Left colon (tissue), 2 donors: ENCODE measurements at regions not wholly inside any gene's neighbourhood (a gene's known extent, or its start where the extent isn't known, plus 50 kb on each side); places are given as distances from the start of the nearest gene placed in this dataset.

ENCODE experiments used
- ATAC-seq: fragments of 200-7000 bp; cut with Tn5 transposase; one replicate; pipeline ENCODE4 v1.9.1; 2020; ENCODE audit warnings: mild to moderate bottlenecking, moderate library complexity
- DNase-seq, 2 donors: peaks; one replicate each; pipeline ENCODE4 v3.0.0-alpha.2; 2020
- intact Hi-C, 2 donors: fragments of 100-400 bp; cut with DNase I in 1 of 2; cut with micrococcal nuclease in 1 of 2; formaldehyde crosslinking; loops; one replicate each; pipeline versions ENCODE4 v1.11.2 to v1.14.0; 2022; cut with DNase I, micrococcal nuclease
- donor health status: DM: no; HTN: no; CAD: no.
- donor health status: DM: yes; HTN: yes; CAD: no.

- DNase-seq (no peak), ATAC-seq (no peak)
- intact Hi-C loops = no loop called here
Observed at GRCh38 chr21:36552434-36552785, 72.5 kb upstream of the CLDN14 start.

- DNase-seq (no peak), ATAC-seq (no peak)
- intact Hi-C loops = no loop called here
Observed at GRCh38 chr21:36553406-36553805, 73.5 kb upstream of the CLDN14 start.

DNA sequence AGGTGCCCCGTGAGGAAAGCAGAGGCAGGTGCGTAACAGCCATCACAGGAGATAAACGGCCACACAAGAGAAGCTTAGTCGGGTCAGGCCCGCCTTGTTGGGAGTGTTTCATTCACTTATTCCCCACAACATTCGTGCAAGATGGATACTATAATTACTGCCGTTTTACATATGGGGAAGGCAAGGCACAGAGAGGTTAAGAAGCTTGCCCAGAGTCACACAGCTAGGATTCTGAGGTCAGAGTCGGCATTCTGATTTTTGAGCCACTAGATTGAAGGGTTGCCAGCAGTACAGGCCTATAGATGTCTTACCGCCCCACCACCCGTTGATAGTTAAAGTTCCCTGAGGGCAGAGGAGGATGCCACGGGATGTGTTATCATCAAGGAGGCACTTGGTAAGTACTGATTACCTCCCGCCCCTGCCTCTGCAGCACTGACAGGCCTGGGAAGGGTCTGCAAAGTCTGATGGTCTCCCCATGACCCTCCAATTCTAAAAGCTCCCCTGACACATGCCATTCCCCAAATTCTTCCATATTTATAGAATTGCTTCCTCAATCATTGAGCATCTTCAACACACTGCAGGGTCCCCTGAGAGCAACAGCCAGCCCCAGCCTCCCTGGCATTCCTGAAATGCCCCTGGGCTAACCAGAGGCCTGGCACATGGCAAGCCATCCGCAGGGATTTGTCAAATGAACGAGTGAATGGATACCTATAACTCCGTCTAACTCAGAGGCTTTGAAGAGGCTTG, 74.7 kb upstream of the CLDN14 start:
- intact Hi-C loops = no loop called here
- no peak for ATAC-seq
- DNase-seq = no peak

DNA sequence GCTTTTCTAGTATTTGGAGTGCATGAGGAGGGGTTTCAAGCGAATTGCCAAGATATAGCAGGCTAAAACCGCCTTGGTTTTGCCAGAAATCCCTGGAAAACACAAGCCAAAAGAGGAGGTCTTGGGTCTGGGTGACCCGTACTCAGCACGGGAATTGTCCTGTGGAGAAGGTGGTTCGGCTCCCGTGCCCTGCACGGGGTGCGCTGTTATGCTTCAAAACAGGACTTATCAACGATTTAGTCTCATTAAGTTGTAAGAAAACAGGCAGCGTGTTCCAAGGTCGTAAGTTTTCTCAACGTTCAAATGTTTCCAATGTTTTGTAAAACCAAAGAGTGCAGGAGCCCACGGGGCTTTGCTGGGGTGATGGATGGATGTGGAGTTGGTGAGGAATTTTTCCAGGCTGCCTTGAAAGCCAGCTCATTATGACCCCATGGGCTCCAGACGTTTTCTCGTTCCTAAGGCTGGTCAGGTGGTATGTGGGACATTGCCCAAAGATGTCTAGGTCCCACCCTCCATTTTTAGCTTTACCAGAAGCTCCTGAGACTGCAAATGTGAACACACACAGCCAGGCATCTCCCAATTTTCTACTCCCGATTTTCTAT, 75.4 kb upstream of the CLDN14 start:
- intact Hi-C loops = no loop called here
- ATAC-seq = no peak
- no peak for DNase-seq

- DNase-seq (no peak), ATAC-seq (no peak)
- intact Hi-C loops = no loop called here
Observed at GRCh38 chr21:36557316-36557715, 77.4 kb upstream of the CLDN14 start.

- ATAC-seq (no peak), DNase-seq (no peak)
- intact Hi-C loops = no loop called here
Observed at GRCh38 chr21:36560933-36561575, 81.1 kb upstream of the CLDN14 start.

GRCh38 chr21:36563341-36563926, 83.5 kb upstream of the CLDN14 start:
- intact Hi-C loops = no loop called here
- ATAC-seq (no peak), DNase-seq (no peak)

DNA sequence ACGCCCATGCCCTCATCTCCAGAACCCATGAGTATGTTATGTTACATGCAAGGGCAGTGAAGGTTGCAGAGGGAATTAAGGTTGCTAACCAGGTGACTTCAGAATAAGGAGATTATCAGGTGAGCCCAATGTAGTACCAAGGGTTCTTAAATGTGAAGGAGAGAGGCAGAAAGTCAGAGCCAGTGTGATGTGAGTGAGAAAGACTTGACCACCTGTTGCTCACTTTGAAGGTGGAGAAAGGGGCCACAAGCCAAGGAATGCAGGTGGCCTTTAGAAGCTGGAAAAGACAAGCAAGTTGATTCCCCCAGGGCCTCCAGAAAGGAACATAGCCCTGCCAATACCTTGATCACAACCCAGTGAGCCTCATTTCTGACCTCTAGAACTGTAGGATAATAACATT, 84.7 kb upstream of the CLDN14 start:
- DNase-seq (no peak), ATAC-seq (no peak)
- intact Hi-C loops = no loop called here

GRCh38 chr21:36565540-36565939, 85.6 kb upstream of the CLDN14 start:
- intact Hi-C loops = no loop called here
- no peak for DNase-seq
- ATAC-seq = no peak

GRCh38 chr21:36566644-36567043, 86.7 kb upstream of the CLDN14 start:
- ATAC-seq (no peak), DNase-seq (no peak)
- intact Hi-C loops = no loop called here

- intact Hi-C loops = no loop called here
- ATAC-seq (no peak), DNase-seq (no peak)
Observed at GRCh38 chr21:36567216-36567885, 87.4 kb upstream of the CLDN14 start.

GRCh38 chr21:36569511-36569910, 89.6 kb upstream of the CLDN14 start:
- DNase-seq (no peak), ATAC-seq (no peak)
- intact Hi-C loops = no loop called here

GRCh38 chr21:36571556-36571955, 91.6 kb upstream of the CLDN14 start:
- ATAC-seq (no peak), DNase-seq (no peak)
- intact Hi-C loops = no loop called here

DNA sequence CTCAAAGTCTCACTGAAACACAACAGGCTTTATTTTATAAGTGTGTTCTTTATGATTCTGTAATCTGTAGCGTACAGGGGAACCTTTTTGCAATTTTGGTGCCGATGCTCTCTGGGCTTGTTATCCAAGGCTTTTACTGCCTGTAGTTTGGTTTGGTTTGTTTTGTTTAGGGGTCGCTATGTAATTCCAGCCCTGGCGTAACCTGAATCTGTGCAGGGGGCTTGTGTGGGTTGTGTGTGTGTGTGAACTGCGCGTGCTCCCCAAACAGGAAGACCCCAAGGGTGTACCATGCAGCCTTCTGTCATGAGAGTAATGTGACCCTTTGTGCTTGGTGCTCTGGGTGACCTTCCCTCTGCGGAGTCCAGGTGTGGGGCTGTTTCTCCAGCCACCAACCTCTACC, 92.1 kb upstream of the CLDN14 start:
- intact Hi-C loops = no loop called here
- DNase-seq (no peak), ATAC-seq (no peak)

DNA sequence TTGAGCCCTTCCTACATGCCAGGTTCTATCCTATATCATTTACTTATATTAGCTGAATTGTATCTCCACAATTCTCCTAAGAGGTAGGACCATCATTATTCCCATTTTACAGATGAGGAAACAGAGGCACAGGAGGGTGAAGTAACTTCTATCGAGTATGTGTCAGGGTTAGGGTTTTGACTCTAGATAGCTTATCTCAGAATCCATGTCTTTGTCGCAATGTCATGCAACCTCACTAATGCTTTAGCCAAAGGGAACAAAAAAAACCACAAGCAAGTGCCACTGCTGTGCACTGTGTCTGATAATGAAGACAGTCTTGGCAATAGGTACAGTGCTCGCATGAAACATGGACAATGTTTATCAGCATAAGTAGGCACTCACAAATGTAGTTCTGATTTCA, 95.4 kb upstream of the CLDN14 start:
- ATAC-seq (no peak), DNase-seq (no peak)
- intact Hi-C loops = no loop called here

DNA sequence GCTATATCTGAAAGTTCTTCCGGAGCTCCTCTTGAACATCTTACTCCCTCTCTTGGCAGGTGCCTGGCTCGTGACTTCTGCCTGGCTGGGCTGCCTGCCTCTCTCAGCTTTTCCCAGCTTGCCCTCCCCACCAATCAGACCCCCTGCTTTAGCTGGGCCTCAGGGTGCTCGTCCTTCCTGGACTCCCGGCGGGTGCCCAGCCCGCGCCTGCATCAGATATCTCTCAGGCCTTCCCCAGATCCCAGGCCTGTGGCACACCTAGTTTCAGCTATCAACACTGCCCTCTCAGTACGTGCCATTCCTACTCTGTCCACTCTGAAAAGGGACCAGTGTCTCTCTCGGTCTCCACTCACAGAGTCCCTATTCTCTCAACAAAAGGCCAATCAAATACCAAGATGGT, 96.5 kb upstream of the CLDN14 start:
- no peak for DNase-seq
- intact Hi-C loops = no loop called here
- ATAC-seq = no peak

DNA sequence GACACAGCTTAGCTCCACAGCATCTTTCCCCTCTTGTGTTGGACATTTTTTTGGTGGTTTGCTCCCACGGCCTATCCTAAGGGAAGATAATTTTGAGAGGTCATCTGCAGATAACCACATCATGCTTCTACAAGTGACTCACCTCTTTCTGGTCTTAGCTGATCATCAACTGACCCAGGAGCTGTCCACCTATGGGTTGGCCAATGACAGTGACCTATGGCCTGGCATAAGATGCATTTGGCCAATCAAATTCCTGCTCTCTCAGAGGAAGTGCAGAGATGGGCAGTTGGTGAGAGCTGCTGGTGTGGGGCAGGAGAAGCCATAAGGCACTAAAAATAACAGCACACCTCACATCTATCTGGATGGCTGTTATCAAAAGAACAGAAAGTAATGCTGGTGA, 100.0 kb upstream of the CLDN14 start:
- intact Hi-C loops = no loop called here
- ATAC-seq (no peak), DNase-seq (no peak)

- DNase-seq (no peak), ATAC-seq (no peak)
- intact Hi-C loops = no loop called here
Observed at GRCh38 chr21:36582271-36582670, 102.3 kb upstream of the CLDN14 start.

DNA sequence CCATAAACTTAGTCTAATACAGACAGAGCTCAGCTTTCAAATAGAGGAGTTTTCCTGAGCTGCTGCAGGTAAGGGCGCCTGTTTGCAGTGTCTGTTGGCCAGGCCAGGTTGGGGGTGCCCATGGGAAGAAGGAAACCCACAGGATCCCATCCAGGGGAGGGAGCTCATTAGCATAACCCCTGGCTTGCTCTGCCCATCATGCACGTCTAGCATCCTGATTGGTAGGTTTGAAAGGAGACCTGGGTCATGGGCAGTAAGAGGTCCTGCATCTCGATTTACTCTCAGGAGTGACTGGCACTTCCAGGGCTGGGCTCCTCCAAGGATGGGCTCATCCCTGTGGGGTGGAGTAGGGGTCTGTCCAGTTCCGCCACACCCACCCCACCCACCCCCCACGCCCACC, 103.7 kb upstream of the CLDN14 start:
- no peak for DNase-seq
- ATAC-seq = no peak
- intact Hi-C loops = no loop called here
